ENCODE measurements at regions not wholly inside any gene's neighbourhood (a gene's known extent, or its start where the extent isn't known, plus 50 kb on each side); places are given as distances from the start of the nearest gene placed in this dataset.

GRCh38 chr6:105785066-105785811 is 300.9 kb upstream of the PRDM1 start:
- intact Hi-C loops (cut with DNase I; ENCODE audit: low total_unique reads) = no loop called here
- Histone ChIP-seq H3K27me3 (no peaks in the 10 kb centered on the region), H3K9me3 (no peaks in the 10 kb centered on the region), H3K4me1 (no peaks in the 10 kb centered on the region), H3K27ac (no peak overlapping the region), H3K36me3 (ENCODE audit: low read depth, missing control alignments) (no peaks in the 10 kb centered on the region), H3K4me3 (no peak overlapping the region)
- 87 to 89% methylated on average over 6 of the region's 6 CpGs for WGBS, 2 donors
- DNase-seq = no peak
- TF ChIP-seq POLR2A (IDR thresholded peaks at IDR 0.05) (no peak), CTCF (IDR thresholded peaks at IDR 0.05) (no peak)

GRCh38 chr6:105784179-105784578 is 302.0 kb upstream of the PRDM1 start:
- Histone ChIP-seq H3K4me3 (no peak overlapping the region), H3K27ac (no peak overlapping the region), H3K27me3 (no peaks in the 10 kb centered on the region), H3K36me3 (ENCODE audit: low read depth, missing control alignments) (no peaks in the 10 kb centered on the region), H3K4me1 (no peaks in the 10 kb centered on the region), H3K9me3 (no peaks in the 10 kb centered on the region)
- DNase-seq = no peak
- WGBS, 2 donors = 68 to 73% methylated on average over 2 of the region's 2 CpGs
- no peak for TF ChIP-seq CTCF (IDR thresholded peaks at IDR 0.05)
- TF ChIP-seq POLR2A (IDR thresholded peaks at IDR 0.05) = no peak
- intact Hi-C loops (cut with DNase I; ENCODE audit: low total_unique reads) = no loop called here

- no peak for DNase-seq
- H3K4me3 ChIP-seq = no peak overlapping the region
- H3K27ac ChIP-seq = no peak overlapping the region
- H3K27me3 ChIP-seq = no peaks in the 10 kb centered on the region
- no peaks in the 10 kb centered on the region for H3K9me3 ChIP-seq
- no peak for TF ChIP-seq POLR2A (IDR thresholded peaks at IDR 0.05)
- no peak for TF ChIP-seq CTCF (IDR thresholded peaks at IDR 0.05)
- 73 to 74% methylated on average over 8 of the region's 8 CpGs for whole genome bisulfite sequencing, 2 donors
- no peaks in the 10 kb centered on the region for H3K36me3 ChIP-seq (ENCODE audit: low read depth, missing control alignments)
- intact Hi-C loops (cut with DNase I; ENCODE audit: low total_unique reads) = no loop called here
- no peaks in the 10 kb centered on the region for H3K4me1 ChIP-seq
Measured at GRCh38 chr6:105783333-105783935, 302.7 kb upstream of the PRDM1 start.

GRCh38 chr6:105781915-105782314 is 304.2 kb upstream of the PRDM1 start:
- no peaks in the 10 kb centered on the region for H3K36me3 ChIP-seq (ENCODE audit: low read depth, missing control alignments)
- H3K27me3 ChIP-seq = no peaks in the 10 kb centered on the region
- intact Hi-C loops (cut with DNase I; ENCODE audit: low total_unique reads) = no loop called here
- DNase-seq = no peak
- TF ChIP-seq POLR2A (IDR thresholded peaks at IDR 0.05) (no peak), CTCF (IDR thresholded peaks at IDR 0.05) (no peak)
- H3K27ac ChIP-seq = no peak overlapping the region
- WGBS, 2 donors = 83 to 89% methylated on average over 3 of the region's 3 CpGs
- H3K9me3 ChIP-seq = no peaks in the 10 kb centered on the region
- no peaks in the 10 kb centered on the region for H3K4me1 ChIP-seq
- no peak overlapping the region for H3K4me3 ChIP-seq

GRCh38 chr6:105781248-105781647 is 304.9 kb upstream of the PRDM1 start:
- Histone ChIP-seq H3K27ac (no peak overlapping the region), H3K4me1 (no peaks in the 10 kb centered on the region), H3K36me3 (ENCODE audit: low read depth, missing control alignments) (no peaks in the 10 kb centered on the region), H3K4me3 (no peak overlapping the region), H3K27me3 (no peaks in the 10 kb centered on the region), H3K9me3 (no peaks in the 10 kb centered on the region)
- no peak for DNase-seq
- no peak for TF ChIP-seq POLR2A (IDR thresholded peaks at IDR 0.05)
- no peak for TF ChIP-seq CTCF (IDR thresholded peaks at IDR 0.05)
- WGBS, 2 donors = 87 to 90% methylated on average over 7 of the region's 7 CpGs
- intact Hi-C loops (cut with DNase I; ENCODE audit: low total_unique reads) = no loop called here

Data from testis (tissue), 2 donors.